ENCODE measurements at regions not wholly inside any gene's neighbourhood (a gene's known extent, or its start where the extent isn't known, plus 50 kb on each side); places are given as distances from the start of the nearest gene placed in this dataset.

- DNase-seq (ENCODE audit: low read depth in 4 of 4, low spot score in 2 of 4): no peak
Measured at GRCh38 chr4:100970414-100970813, 376.9 kb downstream of the PPP3CA start.

- DNase-seq (ENCODE audit: low read depth in 4 of 4, low spot score in 2 of 4): no peak
Measured at GRCh38 chr4:100969925-100970324, 377.4 kb downstream of the PPP3CA start.

- DNase-seq (ENCODE audit: low read depth in 4 of 4, low spot score in 2 of 4): no peak
Measured at GRCh38 chr4:100968046-100968445, 379.3 kb downstream of the PPP3CA start.

- no peak for DNase-seq (ENCODE audit: low read depth in 4 of 4, low spot score in 2 of 4)
Measured at GRCh38 chr4:100963627-100964026, 383.7 kb downstream of the PPP3CA start.

GRCh38 chr4:100962698-100963097, 384.6 kb downstream of the PPP3CA start:
- DNase-seq (ENCODE audit: low read depth in 4 of 4, low spot score in 2 of 4): no peak

- no peak for DNase-seq (ENCODE audit: low read depth in 4 of 4, low spot score in 2 of 4)
Measured at GRCh38 chr4:100960232-100960631, 387.1 kb downstream of the PPP3CA start.

- no peak for DNase-seq (ENCODE audit: low read depth in 4 of 4, low spot score in 2 of 4)
Measured at GRCh38 chr4:100954046-100954445, 393.3 kb downstream of the PPP3CA start.

- no peak for DNase-seq (ENCODE audit: low read depth in 4 of 4, low spot score in 2 of 4)
Measured at GRCh38 chr4:100953616-100954015, 393.7 kb downstream of the PPP3CA start.

- no peak for DNase-seq (ENCODE audit: low read depth in 4 of 4, low spot score in 2 of 4)
Measured at GRCh38 chr4:100952590-100952989, 394.7 kb downstream of the PPP3CA start.

- no peak for DNase-seq (ENCODE audit: low read depth in 4 of 4, low spot score in 2 of 4)
Measured at GRCh38 chr4:100949350-100949935, 397.9 kb downstream of the PPP3CA start.

- DNase-seq (ENCODE audit: low read depth in 4 of 4, low spot score in 2 of 4): no peak
Measured at GRCh38 chr4:100948911-100949310, 398.4 kb downstream of the PPP3CA start.

- no peak for DNase-seq (ENCODE audit: low read depth in 4 of 4, low spot score in 2 of 4)
Measured at GRCh38 chr4:100945789-100946188, 401.5 kb downstream of the PPP3CA start.

GRCh38 chr4:100938698-100939097, 408.6 kb downstream of the PPP3CA start:
- DNase-seq (ENCODE audit: low read depth in 4 of 4, low spot score in 2 of 4): no peak

- no peak for DNase-seq (ENCODE audit: low read depth in 4 of 4, low spot score in 2 of 4)
Measured at GRCh38 chr4:100936661-100937375, 410.5 kb downstream of the PPP3CA start.

GRCh38 chr4:100935090-100935489, 412.2 kb downstream of the PPP3CA start:
- no peak for DNase-seq (ENCODE audit: low read depth in 4 of 4, low spot score in 2 of 4)

GRCh38 chr4:100933628-100934027, 413.7 kb downstream of the PPP3CA start:
- no peak for DNase-seq (ENCODE audit: low read depth in 4 of 4, low spot score in 2 of 4)

- DNase-seq (ENCODE audit: low read depth in 4 of 4, low spot score in 2 of 4): no peak
Measured at GRCh38 chr4:100929758-100930157, 411.9 kb upstream of the EMCN start.

GRCh38 chr4:100929135-100929534, 411.3 kb upstream of the EMCN start:
- DNase-seq (ENCODE audit: low read depth in 4 of 4, low spot score in 2 of 4): no peak

GRCh38 chr4:100926039-100926717, 408.4 kb upstream of the EMCN start:
- DNase-seq (ENCODE audit: low read depth in 4 of 4, low spot score in 2 of 4): no peak

GRCh38 chr4:100913685-100914084, 395.9 kb upstream of the EMCN start:
- no peak for DNase-seq (ENCODE audit: low read depth in 4 of 4, low spot score in 2 of 4)

GRCh38 chr4:100908540-100908939, 390.7 kb upstream of the EMCN start:
- no peak for DNase-seq (ENCODE audit: low read depth in 4 of 4, low spot score in 2 of 4)

All from left renal cortex interstitium (tissue), 4 donors.